ENCODE measurements at regions not wholly inside any gene's neighbourhood (a gene's known extent, or its start where the extent isn't known, plus 50 kb on each side); places are given as distances from the start of the nearest gene placed in this dataset.

- no peak for DNase-seq
These were observed 50.4 kb upstream of the CTIF start for GRCh38 chr18:48488388-48488850.

GRCh38 chr18:48486754-48487153, 52.1 kb upstream of the CTIF start:
- no peak for DNase-seq

GRCh38 chr18:48485828-48486405, 52.9 kb upstream of the CTIF start:
- no peak for DNase-seq

- DNase-seq, result no peak
These were observed 57.7 kb upstream of the CTIF start for GRCh38 chr18:48481092-48481491.

GRCh38 chr18:48479531-48479930, 59.3 kb upstream of the CTIF start:
- DNase-seq, result no peak

GRCh38 chr18:48477348-48477747, 61.5 kb upstream of the CTIF start:
- DNase-seq, result no peak

- no peak for DNase-seq
These were observed 62.3 kb upstream of the CTIF start for GRCh38 chr18:48476550-48476917.

GRCh38 chr18:48475635-48476549, 62.9 kb upstream of the CTIF start:
- peak; percentile 26 for DNase-seq

GRCh38 chr18:48473816-48474215, 64.6 kb upstream of the ZBTB7C start:
- no peak for DNase-seq

- no peak for DNase-seq
These were observed 63.4 kb upstream of the ZBTB7C start for GRCh38 chr18:48472610-48473009.

GRCh38 chr18:48470484-48471180, 61.4 kb upstream of the ZBTB7C start:
- no peak for DNase-seq

GRCh38 chr18:48468151-48468550, 59.0 kb upstream of the ZBTB7C start:
- no peak for DNase-seq

- no peak for DNase-seq
These were observed 58.0 kb upstream of the ZBTB7C start for GRCh38 chr18:48467231-48467630.

- no peak for DNase-seq
These were observed 53.3 kb upstream of the ZBTB7C start for GRCh38 chr18:48462510-48462909.

- no peak for DNase-seq
These were observed 51.9 kb upstream of the ZBTB7C start for GRCh38 chr18:48460929-48461583.

GRCh38 chr18:48459465-48459864, 50.3 kb upstream of the ZBTB7C start:
- no peak for DNase-seq

GRCh38 chr18:48459016-48459415, 49.8 kb upstream of the ZBTB7C start:
- DNase-seq, result no peak
